Endothelial cell of umbilical vein (primary cell): ENCODE measurements at regions not wholly inside any gene's neighbourhood (a gene's known extent, or its start where the extent isn't known, plus 50 kb on each side); places are given as distances from the start of the nearest gene placed in this dataset.

Experiments used
- CTCF ChIP-seq, 2 donors: IDR thresholded peaks; 1 replicate in 1 of 2; 2 replicates in 1 of 2; pipeline ENCODE4 v1.5.1; 2011; ENCODE audit warnings: low read length in 2 of 2, mild to moderate bottlenecking in 2 of 2, moderate library complexity in 2 of 2, control low read depth in 1 of 2, inconsistent platforms in 1 of 2, low read depth in 1 of 2; ENCODE audit not compliant: insufficient read depth in 1 of 2; ENCODE audit errors: extremely low read depth in 1 of 2
- EZH2 ChIP-seq: IDR thresholded peaks from 2 replicates; pipeline ENCODE4 v1.6.1; 2012; ENCODE audit warnings: borderline replicate concordance, low read depth, mild to moderate bottlenecking, moderate library complexity, low read length, inconsistent platforms; ENCODE audit not compliant: severe bottlenecking
- JUN ChIP-seq: IDR thresholded peaks from 2 replicates; pipeline ENCODE4 v1.6.1; 2011; ENCODE audit warnings: borderline replicate concordance, low read depth; ENCODE audit not compliant: insufficient read length, insufficient read depth
- MAX ChIP-seq: IDR thresholded peaks from 2 replicates; pipeline ENCODE4 v1.6.1; 2011; ENCODE audit not compliant: insufficient read depth, insufficient read length
- POLR2AphosphoS5 ChIP-seq: IDR thresholded peaks from 2 replicates; pipeline ENCODE4 v1.6.1; 2012; ENCODE audit warnings: low read depth, mild to moderate bottlenecking, control low read depth, low read length, moderate library complexity; ENCODE audit not compliant: insufficient read depth

GRCh38 chr6:145224450-145224849 lies 510.9 kb downstream of the EPM2A start:
- TF ChIP-seq CTCF (IDR thresholded peaks at IDR 0.05; ENCODE audit: extremely low read depth in 1 of 2, insufficient read depth in 1 of 2, low read depth in 1 of 2, low read length in 2 of 2) (no peak), JUN (no peak), POLR2AphosphoS5 (no peak), MAX (no peak), EZH2 (no peak)
